Lung microvascular endothelial cell (primary cell): ENCODE measurements at regions not wholly inside any gene's neighbourhood (a gene's known extent, or its start where the extent isn't known, plus 50 kb on each side); places are given as distances from the start of the nearest gene placed in this dataset.

Experiments
- DNase-seq, 2 donors: peaks; one replicate each; pipeline versions ENCODE4 v3.0.0 to v3.0.0-alpha.2; 2010; ENCODE audit warnings: low read depth in 2 of 2

DNA sequence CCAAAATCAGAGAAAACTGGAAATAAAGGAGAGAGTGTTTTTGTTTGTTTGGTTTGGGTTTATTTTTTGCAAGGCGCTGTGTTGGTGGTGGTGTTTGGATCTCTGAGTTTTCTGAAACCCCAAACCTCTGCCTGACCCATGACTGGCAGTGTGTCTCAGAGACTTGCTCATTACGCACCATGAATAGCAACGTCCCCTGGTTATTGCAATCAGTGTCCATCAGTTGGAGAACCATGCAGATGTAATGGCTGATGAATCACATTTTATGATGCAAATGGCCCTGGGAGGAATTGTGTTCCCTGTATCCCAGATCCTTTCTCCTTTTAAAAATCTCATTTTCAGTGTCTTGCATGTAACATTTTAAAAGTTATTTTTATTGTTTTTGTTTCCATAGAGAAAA lies 362.8 kb downstream of the PMP22 start:
- DNase-seq, result no peak

DNA sequence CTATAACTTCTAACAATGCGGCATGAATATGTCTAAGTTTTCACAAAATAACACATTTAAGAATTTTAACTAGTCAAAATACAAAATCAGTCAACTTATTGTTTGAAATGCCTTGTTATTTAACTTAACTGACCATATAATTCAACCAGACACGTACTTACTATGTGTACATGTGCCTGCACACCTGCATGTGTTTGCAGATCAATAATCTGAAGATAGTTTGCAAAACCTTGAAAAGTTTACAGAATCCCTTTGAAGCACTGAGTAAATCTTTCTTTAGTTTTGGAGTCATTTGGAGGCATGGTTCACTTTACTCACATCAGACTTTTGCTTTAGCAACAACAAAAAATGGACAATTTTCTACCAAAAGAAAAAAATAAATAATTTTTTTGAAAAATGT lies 363.8 kb downstream of the PMP22 start:
- no peak for DNase-seq

DNA sequence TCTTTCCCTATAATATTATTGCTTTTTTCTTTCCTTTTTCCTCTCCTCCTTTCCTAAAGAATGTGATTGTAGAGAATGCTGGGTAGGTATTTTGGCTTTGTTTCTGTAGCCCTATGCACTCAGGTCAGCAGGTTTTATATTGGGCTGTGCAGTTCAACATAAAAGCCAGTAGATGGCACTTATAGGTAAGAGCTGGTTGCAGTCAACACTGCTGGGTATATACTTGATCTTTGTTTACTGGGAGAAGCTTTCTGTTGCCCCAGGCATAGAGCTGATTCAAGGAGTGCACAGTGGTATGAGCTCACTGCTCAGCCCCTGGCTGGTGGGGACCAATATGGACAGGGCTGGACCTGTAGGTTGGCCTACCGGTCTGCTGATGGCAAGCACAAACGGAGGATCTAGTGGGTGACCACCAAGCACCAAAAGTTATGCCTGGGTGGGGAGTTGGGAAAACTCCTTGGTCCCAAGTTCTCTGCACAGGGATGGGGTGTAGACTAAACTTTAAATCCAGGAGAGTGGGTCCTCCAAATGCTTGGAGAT lies 378.9 kb downstream of the PMP22 start:
- DNase-seq, result no peak

DNA sequence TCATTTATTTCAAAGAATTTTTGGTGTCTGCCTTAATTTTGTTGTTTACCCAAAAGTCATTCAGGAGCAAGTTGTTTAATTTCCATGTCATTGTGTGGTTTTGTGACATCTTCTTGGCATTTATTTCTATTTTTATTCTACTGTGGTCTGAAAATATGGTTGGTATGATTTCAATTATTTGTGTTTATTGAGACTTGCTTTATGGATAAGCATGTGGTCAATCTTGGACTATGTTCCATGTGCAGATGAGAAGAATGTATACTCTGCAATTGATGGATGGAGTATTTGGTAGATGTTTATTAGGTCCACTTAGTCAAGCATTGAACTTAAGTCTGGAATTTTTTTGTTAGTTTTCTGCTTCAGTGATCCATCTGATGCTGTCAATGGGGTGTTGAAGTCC lies 383.0 kb downstream of the PMP22 start:
- DNase-seq, result no peak

DNA sequence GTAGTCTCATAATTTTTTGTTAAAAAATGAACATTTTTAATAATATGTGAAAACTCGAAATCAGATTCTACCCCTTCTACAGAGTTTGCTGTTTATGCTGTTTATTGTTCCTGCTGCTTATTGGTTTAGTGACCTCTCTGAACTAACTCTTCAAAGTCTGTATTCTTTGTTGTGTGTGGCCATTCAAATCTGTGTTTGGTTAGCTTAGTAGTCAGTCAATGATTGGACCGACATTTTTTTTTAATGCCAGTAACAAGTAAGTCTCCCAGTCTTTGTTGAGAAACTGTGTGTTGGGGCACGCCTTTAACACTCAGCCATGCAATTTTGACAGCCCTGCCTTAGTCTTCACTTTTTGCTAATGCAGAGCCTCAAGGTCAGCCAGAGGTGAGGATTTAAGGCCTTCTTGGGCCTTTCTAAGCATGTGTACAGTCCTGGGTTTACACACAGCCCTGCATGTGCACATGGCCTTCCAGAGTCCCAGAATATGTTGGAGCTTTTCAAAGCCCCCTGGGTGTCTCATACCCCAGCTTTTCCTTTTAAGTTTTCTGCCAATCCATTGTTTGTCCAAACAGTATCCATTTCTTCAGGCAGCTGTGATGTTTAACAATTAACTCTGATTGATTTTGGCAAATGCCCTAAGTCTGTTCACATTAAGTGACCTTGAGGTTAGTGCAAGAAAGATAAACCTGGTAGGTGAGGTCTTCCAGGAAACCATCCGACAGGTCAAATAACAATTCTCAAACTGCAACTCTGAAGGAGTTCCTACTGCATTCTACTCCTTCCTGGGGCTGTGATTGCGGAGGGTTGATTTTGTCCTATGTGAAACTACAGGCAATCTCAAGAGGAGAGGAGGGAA lies 389.3 kb downstream of the PMP22 start:
- DNase-seq, result no peak

DNA sequence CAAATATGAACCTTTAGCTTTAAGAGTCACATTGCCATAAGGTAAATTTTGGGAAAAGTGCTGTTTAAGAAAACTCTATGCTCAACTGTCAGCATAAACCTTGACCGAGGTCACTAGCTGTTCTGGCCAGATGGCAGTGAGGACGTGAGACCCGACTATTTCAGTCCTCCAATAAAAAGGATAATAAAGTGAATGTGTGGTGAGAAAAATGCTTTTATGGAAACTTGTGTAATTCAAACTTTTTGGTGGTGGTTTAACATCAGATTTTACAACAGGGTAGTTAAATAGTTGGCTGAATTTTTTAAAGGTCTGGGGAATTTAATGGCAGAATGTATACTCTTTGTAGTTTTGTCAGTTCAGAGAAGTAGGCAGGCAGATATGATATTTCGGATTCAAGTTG lies 391.1 kb downstream of the PMP22 start:
- no peak for DNase-seq

DNA sequence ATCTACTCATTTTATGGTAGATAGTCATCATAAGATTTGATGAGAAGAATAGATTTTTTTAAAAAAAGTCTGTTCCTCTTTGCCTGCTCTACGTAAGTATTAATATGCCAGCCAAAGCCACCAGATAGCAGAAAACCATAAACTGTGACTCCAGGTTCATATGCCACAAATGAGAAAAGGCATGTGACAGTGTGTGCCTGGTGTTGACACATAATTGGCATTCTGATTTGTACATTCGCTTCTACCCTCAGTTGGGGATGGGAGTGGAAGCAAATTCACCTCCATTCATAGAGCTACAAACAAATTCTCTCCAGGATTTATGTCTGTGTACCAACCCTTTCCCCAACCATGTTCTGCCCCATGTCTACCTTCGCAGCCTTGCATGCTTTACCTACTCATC lies 391.6 kb downstream of the PMP22 start:
- no peak for DNase-seq

DNA sequence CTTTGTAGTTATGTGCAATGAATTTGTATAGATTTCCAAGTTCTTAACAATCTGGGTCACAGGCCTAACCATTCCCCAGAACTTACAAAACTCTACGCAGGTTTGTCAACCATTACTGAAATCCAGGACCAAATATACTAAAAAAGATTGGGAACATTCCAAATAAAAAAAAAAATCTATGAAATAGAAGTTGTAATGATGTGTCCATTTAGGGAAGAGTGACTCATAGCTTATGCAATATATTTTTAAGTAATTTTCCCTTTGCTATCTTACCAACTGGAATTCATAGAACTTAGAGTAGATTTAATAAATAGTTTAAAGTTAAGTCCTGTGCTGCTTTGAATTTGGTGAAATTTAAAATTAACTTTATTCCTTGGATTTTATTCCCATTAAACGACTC lies 393.2 kb downstream of the PMP22 start:
- no peak for DNase-seq

DNA sequence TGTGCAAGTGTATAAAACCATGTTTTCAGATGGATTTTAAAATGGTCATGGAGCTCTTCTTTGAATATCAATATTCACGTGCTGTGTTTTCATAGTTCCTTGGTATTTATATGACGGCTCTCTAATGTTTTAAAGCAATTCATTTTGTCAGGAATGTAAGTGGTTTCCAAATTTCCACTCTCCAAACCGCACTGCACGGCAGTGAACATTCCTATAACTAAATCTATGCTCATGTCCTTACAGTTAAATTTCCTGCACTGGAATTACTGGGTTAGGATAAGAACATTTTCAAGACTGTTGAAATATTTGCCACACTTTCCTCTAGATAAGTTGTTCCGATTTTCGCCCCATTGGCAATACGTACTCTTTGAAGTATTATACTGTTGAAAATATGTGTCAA lies 398.9 kb downstream of the PMP22 start:
- no peak for DNase-seq

DNA sequence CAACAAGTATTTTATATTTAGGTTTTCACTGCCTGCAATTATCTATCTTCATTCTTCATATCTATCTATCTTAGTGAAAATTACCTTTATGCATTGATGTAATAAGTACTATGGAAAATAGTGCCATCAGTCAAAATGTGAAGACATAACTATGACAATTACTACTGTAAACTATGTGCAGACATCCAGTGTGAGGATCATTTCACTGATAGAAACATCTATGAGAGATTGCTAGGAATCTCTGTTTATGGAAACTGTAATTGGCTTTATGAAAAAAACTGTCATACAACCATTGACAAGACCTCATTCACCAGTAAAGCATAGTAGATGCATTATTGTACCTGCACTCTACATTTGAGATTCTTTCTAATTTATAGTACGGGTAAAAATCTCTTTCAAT lies 401.0 kb downstream of the PMP22 start:
- no peak for DNase-seq

DNA sequence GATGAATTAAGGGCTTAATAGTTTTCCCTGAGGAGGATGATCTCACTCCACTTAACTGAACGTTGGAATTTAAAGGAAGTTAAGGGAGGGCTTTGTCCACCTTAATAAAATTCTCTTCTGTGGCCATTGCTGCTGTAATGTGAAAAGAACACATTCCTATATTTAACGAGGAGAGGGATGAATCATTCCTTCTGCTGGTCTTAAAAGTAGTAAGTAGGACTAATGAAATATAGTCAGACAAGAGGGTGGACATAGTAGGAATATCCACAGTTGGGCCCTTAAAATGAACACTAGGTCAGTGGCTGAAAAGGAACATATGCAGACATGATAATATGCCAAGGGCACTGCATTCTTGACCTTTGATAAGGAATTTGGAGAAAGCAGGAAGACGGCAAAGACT lies 405.6 kb downstream of the PMP22 start:
- no peak for DNase-seq

DNA sequence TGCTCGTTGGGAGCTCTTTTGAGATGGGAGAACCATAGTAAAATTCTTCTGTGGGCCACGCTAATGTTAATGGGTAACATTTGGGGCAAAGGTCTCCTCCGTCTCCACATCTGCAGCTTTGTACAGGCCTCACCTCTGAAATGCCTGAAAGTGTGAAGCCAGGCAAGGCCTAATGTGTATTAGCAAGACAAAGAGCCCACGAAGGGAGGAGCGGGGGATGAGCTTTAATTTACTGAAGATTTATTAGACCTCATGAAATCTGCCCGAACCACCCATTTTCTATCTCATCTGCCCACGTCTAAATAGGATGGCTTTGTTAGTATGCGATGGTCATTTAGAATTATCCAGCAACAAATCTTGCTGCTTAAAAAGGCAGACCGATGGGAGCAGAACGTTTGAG lies 408.9 kb downstream of the PMP22 start:
- DNase-seq, result no peak

DNA sequence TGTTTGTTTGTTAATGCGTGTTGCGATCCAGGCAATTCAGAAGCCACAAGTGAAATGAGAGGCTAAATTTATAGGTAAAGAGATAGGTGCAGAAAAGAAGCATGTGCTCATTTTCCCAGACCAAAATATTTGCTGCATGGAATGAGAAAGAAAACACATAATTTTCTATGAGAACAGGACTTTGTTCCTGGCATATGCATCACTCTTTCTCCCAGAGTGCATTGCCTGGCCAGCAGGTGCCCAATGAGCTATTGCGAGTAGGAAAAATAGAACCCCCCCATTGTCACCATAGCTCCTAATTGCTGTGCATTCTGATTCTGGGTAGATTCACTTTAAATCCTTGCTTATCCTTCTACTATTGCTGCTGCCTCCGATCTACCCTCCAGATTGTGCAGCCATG lies 410.4 kb downstream of the PMP22 start:
- DNase-seq, result no peak

DNA sequence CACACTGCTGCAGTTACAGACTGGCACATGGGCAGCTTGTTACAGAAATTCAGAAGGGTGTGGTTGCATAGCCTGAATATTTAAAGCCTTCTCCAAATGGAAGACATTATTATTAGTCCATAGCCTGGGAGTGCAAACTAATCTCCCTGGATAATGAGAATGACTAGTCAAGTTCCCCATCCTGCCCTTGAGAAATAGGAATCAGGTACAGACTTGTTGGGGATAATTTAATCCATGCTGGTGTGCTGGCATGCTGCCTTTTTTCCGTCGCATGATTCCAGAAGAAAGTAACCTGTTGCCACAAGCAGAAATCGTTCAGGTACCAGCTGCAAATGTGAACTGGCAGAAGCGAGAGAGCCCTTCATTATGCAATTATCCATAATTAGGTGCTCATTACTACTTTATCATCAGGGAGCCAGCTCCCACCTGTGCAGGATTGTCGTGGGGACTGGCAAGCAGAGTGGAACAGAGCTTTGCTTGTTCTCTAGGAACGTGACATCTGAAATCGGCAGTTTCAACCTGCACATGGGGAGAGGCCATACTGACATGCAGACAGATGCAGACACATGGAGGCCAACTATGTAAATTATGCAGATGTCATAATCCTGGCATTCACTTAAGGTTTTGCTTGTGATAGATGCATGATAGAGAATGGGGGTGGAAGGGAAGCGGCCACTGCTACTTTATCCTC lies 419.4 kb downstream of the PMP22 start:
- DNase-seq, result no peak

DNA sequence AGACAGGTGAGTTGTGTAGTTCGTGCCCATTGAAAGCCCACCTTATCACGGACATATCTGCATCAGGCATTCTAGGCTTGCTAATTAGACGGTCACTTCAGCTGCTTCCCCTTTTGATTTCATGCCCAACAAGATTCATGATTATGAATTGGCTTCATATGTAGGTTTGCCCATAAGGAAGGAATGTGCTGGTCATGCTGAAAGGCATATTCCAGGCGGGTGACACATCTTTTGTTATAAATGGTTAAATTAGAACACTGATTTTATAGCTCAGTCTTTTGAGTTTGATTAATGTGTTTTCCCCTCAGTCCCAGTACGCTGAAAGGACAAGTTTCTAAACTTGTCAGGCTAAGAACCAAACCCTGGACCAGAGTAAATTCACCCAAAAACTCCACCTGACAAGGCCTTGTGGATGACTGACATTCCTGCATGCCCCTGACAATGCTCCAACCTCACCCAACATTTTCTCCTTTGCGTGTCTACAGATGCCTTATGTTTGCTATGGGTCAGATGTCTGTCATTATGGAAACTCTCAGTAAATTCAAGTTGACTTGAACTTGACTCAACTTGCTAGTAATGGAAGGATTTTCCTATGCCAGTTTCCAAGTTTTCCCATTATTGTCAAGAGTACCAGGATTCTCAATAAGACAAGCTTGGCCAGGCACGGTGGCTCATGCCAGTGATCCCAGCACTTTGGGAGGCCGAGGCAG lies 421.9 kb downstream of the PMP22 start:
- DNase-seq, result no peak

DNA sequence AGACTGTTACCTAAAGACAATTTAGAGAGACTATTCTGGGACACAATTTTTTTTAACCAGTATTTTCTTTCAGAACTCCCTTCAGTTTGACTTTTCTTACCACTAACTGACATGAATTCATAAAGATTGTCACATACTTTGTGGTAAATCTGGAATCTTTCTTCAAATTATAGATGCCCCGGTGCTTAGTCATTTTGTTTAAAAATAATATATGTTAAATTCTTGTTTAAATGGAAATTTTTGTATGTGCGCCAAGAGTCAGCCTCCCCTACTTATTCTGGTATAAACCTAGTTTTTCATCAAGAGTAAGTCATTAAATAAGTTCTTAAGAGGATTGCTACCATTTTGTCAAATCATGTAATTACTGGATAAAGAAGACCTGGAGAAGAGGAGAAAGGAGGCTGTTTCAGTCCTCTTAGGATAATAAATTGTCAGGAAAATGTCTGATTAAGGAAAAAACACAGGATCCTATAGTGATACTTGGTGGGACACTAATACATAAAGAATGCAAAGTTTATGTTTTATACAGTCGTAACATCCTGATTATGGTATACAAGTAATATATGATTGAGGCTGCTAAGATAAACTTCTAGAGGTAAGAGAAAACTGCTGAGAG lies 424.4 kb downstream of the PMP22 start:
- no peak for DNase-seq

DNA sequence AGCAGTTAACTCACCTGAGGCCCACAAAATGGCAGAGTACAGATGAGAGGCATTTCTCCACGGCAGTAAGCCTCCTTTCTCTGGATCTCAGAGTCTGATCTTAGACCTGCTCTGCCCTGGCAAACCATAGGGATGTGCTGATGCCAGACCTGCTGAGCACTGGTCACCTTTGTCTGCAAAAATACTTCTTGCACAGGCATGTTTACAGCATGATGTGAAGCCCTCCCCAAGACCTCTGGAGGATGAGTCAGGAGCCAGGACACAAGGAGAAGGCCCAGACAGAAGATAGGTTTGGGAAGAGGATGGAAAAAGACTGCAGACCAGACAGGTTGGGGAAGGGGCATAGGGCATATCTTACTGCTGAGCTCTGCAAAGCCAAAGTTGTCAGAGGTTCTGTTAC lies 426.6 kb downstream of the PMP22 start:
- no peak for DNase-seq

DNA sequence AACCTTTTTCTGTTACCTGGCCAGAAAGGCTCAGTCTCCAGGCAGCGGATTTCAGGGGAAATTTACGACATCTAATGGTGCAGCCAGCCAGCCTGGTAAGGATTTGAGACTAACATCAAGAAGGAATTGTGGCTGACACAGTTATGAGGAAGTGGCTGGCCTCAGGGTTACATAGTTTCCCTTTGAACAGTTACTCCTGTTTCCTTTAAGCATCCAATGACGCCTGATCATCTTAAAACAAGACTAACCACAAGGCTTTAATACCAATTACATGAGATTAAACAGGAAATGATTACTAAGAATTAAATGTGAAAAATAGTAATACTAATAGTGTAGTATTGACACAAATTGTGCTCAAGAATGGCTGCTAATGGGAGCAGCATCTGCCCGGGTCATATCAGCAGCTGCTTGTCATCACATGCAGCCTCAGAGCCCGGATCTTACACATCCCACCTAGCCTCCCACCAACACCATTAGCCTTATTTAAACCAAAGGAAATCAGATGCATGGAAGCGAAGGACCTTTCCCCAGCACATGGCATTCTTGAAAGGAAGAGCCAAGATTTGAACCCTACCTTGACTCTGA lies 431.8 kb downstream of the PMP22 start:
- no peak for DNase-seq

DNA sequence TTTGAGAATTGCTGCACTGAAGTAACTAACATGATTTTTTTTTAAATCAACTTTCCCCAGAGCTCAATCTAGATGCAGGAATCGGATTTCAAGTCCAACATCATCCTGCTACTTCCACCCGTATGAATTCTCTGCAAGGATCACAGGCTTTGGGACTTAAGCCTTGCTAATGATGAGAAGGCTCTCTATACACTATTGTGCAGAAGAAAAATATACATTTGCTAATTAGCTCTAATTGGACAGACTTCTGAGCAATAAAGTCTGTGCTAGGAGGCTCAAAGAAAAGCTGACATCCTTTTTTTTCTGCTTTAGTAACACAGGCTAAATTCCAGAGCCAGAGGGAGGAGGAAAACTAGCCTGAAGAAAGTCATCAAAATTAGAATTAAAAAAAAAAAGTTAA lies 433.6 kb downstream of the PMP22 start:
- no peak for DNase-seq

DNA sequence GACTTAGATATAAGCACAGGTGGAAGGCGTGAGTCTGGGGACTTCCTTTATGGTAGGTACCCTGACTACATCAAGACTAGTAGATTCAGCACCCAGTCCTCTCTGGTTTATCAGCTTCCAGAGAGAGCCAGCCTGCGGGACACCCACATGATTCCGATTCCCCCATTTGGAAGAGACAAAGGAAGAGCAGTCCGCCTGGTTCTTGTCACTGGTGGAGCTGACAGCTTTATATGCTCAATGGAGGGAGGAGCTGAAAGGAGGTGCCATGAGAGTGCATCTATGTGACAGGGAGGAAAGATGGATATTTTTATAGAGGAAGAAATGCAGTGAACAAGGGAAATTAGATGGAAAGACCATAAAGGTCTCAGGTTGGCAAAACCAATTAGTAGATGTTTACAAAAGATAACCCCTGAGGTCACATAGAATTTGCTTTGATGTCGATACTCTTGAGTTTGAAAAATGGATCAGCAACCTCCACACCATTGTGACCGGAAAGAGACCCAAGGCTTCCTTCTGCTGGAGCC lies 437.7 kb downstream of the PMP22 start:
- no peak for DNase-seq

DNA sequence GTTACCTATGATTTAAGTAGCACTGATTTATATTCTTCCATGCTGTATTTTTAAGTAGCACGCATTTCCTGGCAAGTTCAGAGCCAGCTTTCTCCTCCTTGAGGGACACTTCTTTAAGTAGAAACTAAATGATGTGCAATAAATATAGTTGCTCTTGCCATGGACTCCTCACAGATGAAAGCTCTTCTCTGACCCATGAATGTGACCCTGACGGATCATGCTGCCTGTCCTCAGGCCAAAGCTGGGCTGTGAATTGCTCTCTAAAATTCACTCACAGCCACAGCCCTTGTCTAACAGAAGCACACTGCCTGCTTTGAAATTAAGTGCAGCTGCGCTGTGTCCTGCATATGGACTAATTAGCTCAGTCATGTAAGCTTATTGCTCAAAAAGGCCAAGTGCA lies 438.8 kb downstream of the PMP22 start:
- no peak for DNase-seq
